ENCODE measurements at regions not wholly inside any gene's neighbourhood (a gene's known extent, or its start where the extent isn't known, plus 50 kb on each side); places are given as distances from the start of the nearest gene placed in this dataset.
"Not testable (repeated sequence)": the region's sequence is repeated elsewhere in the genome, so short reads cannot be mapped to it uniquely, and the experiment has no call there.

DNA sequence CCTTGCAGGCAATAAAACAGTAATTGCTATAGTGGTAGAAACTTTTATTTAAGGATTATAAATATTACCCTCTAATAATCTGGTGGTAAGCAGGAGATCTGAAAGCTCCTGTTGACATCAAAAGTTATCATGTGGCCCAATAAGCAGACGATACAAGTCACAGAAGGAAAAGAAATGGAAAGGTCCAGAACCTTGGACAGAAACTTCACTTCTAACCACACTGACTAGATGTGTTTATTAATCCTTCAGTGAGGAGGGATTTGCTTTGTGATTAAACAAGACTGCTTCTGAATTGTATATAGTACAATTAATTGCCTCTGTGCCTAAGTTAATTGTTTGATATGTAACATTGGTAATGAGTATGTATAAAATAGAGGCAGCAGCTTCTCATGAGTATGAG lies 652.7 kb upstream of the MIS18BP1 start:
- no CpG with 5 or more reads among the region's 1 CpG for WGBS (ENCODE audit: insufficient coverage)
- no peaks in the 10 kb centered on the region for H3K27me3 ChIP-seq (replicated peaks in 2 of 5; ENCODE audit: control insufficient read depth in 4 of 5, insufficient read depth in 5 of 5, low read length in 4 of 5)
- ChIA-PET POLR2A (no interaction called here), CTCF (interaction anchor here (0.8 kb wide), 1 partner anchor 9 kb away, joined by 3 read pairs; no protein-coding TSS in a partner anchor)
- no peaks in the 10 kb centered on the region for H3K36me3 ChIP-seq (ENCODE audit: control insufficient read depth in 4 of 4, insufficient read depth in 4 of 4, low read length in 3 of 4)
- peaks cover 0 to 4% (median 0%) of the 10 kb centered on the region in 5 experiments for H3K9me3 ChIP-seq (ENCODE audit: control extremely low read depth in 1 of 5, control insufficient read depth in 4 of 5, insufficient read depth in 2 of 5, low read depth in 1 of 5, low read length in 4 of 5)
- no peak overlapping the region for H3K4me3 ChIP-seq (ENCODE audit: control insufficient read depth in 1 of 7, extremely low read depth in 1 of 7, insufficient read depth in 4 of 7, low read depth in 2 of 7, low read length in 6 of 7)
- no peaks in the 10 kb centered on the region for H3K4me1 ChIP-seq (ENCODE audit: control extremely low read depth in 1 of 4, control insufficient read depth in 4 of 4, insufficient read depth in 4 of 4, low read length in 3 of 4)
- no peak for DNase-seq
- H3K27ac ChIP-seq (ENCODE audit: insufficient read depth in 1 of 2, low read depth in 1 of 2, low read length in 2 of 2, poor library complexity in 1 of 2, severe bottlenecking in 2 of 2), result no peak overlapping the region

- no peak overlapping the region for H3K27ac ChIP-seq (ENCODE audit: insufficient read depth in 1 of 2, low read depth in 1 of 2, low read length in 2 of 2, poor library complexity in 1 of 2, severe bottlenecking in 2 of 2)
- no peaks in the 10 kb centered on the region for H3K9me3 ChIP-seq (ENCODE audit: control extremely low read depth in 1 of 5, control insufficient read depth in 4 of 5, insufficient read depth in 2 of 5, low read depth in 1 of 5, low read length in 4 of 5)
- ChIA-PET CTCF (no interaction called here), POLR2A (no interaction called here)
- H3K4me1 ChIP-seq (ENCODE audit: control extremely low read depth in 1 of 4, control insufficient read depth in 4 of 4, insufficient read depth in 4 of 4, low read length in 3 of 4), result no peaks in the 10 kb centered on the region
- WGBS (ENCODE audit: insufficient coverage), result no CpG with 5 or more reads among the region's 1 CpG
- no peaks in the 10 kb centered on the region for H3K27me3 ChIP-seq (replicated peaks in 2 of 5; ENCODE audit: control insufficient read depth in 4 of 5, insufficient read depth in 5 of 5, low read length in 4 of 5)
- DNase-seq, result no peak
- H3K36me3 ChIP-seq (ENCODE audit: control insufficient read depth in 4 of 4, insufficient read depth in 4 of 4, low read length in 3 of 4), result no peaks in the 10 kb centered on the region
- H3K4me3 ChIP-seq (ENCODE audit: control insufficient read depth in 1 of 7, extremely low read depth in 1 of 7, insufficient read depth in 4 of 7, low read depth in 2 of 7, low read length in 6 of 7), result no peak overlapping the region
Measured at GRCh38 chr14:45904314-45904713, 651.3 kb upstream of the MIS18BP1 start.

DNA sequence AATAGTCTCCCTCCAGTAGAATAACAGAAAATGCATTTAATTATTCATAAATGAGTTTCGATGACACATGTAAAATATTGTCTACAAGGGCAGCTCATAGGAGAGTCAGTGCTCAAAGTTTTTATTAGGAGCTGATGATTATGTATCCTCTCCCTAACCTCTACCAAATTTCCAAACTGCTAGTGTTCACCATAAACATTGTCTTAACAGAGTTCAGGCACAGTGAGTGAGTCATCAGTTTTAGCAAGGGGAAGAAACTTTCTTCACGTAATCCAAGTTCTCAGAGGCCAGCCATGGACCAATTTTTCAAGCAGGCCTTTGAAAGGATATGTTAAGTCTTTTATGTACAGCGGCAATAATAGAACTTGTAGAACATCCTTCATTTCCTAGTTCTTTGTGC lies 649.2 kb upstream of the MIS18BP1 start:
- ChIA-PET CTCF (no interaction called here), POLR2A (no interaction called here)
- Histone ChIP-seq H3K4me3 (ENCODE audit: control insufficient read depth in 1 of 7, extremely low read depth in 1 of 7, insufficient read depth in 4 of 7, low read depth in 2 of 7, low read length in 6 of 7) (no peak overlapping the region), H3K9me3 (ENCODE audit: control extremely low read depth in 1 of 5, control insufficient read depth in 4 of 5, insufficient read depth in 2 of 5, low read depth in 1 of 5, low read length in 4 of 5) (no peaks in the 10 kb centered on the region), H3K4me1 (ENCODE audit: control extremely low read depth in 1 of 4, control insufficient read depth in 4 of 4, insufficient read depth in 4 of 4, low read length in 3 of 4) (no peaks in the 10 kb centered on the region), H3K36me3 (ENCODE audit: control insufficient read depth in 4 of 4, insufficient read depth in 4 of 4, low read length in 3 of 4) (no peaks in the 10 kb centered on the region), H3K27me3 (replicated peaks in 2 of 5; ENCODE audit: control insufficient read depth in 4 of 5, insufficient read depth in 5 of 5, low read length in 4 of 5) (no peaks in the 10 kb centered on the region), H3K27ac (ENCODE audit: insufficient read depth in 1 of 2, low read depth in 1 of 2, low read length in 2 of 2, poor library complexity in 1 of 2, severe bottlenecking in 2 of 2) (no peak overlapping the region)
- no peak for DNase-seq
- WGBS (ENCODE audit: insufficient coverage), result no CpG with 5 or more reads among the region's 3 CpGs

- no peaks in the 10 kb centered on the region for H3K27me3 ChIP-seq (replicated peaks in 2 of 5; ENCODE audit: control insufficient read depth in 4 of 5, insufficient read depth in 5 of 5, low read length in 4 of 5)
- ChIA-PET CTCF (interaction anchor here (0.6 kb wide), 1 partner anchor 8 kb away, joined by 3 read pairs; no protein-coding TSS in a partner anchor), POLR2A (no interaction called here)
- H3K4me3 ChIP-seq (ENCODE audit: control insufficient read depth in 1 of 7, extremely low read depth in 1 of 7, insufficient read depth in 4 of 7, low read depth in 2 of 7, low read length in 6 of 7), result no peak overlapping the region
- no peaks in the 10 kb centered on the region for H3K9me3 ChIP-seq (ENCODE audit: control extremely low read depth in 1 of 5, control insufficient read depth in 4 of 5, insufficient read depth in 2 of 5, low read depth in 1 of 5, low read length in 4 of 5)
- H3K4me1 ChIP-seq (ENCODE audit: control extremely low read depth in 1 of 4, control insufficient read depth in 4 of 4, insufficient read depth in 4 of 4, low read length in 3 of 4), result no peaks in the 10 kb centered on the region
- no CpG with 5 or more reads among the region's 3 CpGs for WGBS (ENCODE audit: insufficient coverage)
- no peak for DNase-seq
- H3K27ac ChIP-seq (ENCODE audit: insufficient read depth in 1 of 2, low read depth in 1 of 2, low read length in 2 of 2, poor library complexity in 1 of 2, severe bottlenecking in 2 of 2), result no peak overlapping the region
- no peaks in the 10 kb centered on the region for H3K36me3 ChIP-seq (ENCODE audit: control insufficient read depth in 4 of 4, insufficient read depth in 4 of 4, low read length in 3 of 4)
Measured at GRCh38 chr14:45897439-45897838, 644.4 kb upstream of the MIS18BP1 start.

GRCh38 chr14:45893127-45893526 lies 640.1 kb upstream of the MIS18BP1 start:
- ChIA-PET POLR2A (no interaction called here), CTCF (no interaction called here)
- no peak overlapping the region for H3K4me3 ChIP-seq (ENCODE audit: control insufficient read depth in 1 of 7, extremely low read depth in 1 of 7, insufficient read depth in 4 of 7, low read depth in 2 of 7, low read length in 6 of 7)
- H3K4me1 ChIP-seq (ENCODE audit: control extremely low read depth in 1 of 4, control insufficient read depth in 4 of 4, insufficient read depth in 4 of 4, low read length in 3 of 4), result no peaks in the 10 kb centered on the region
- H3K27ac ChIP-seq (ENCODE audit: insufficient read depth in 1 of 2, low read depth in 1 of 2, low read length in 2 of 2, poor library complexity in 1 of 2, severe bottlenecking in 2 of 2), result no peak overlapping the region
- H3K27me3 ChIP-seq (replicated peaks in 2 of 5; ENCODE audit: control insufficient read depth in 4 of 5, insufficient read depth in 5 of 5, low read length in 4 of 5), result no peaks in the 10 kb centered on the region
- no peak for DNase-seq
- no CpG with 5 or more reads among the region's 3 CpGs for WGBS (ENCODE audit: insufficient coverage)
- H3K9me3 ChIP-seq (ENCODE audit: control extremely low read depth in 1 of 5, control insufficient read depth in 4 of 5, insufficient read depth in 2 of 5, low read depth in 1 of 5, low read length in 4 of 5), result no peaks in the 10 kb centered on the region
- no peaks in the 10 kb centered on the region for H3K36me3 ChIP-seq (ENCODE audit: control insufficient read depth in 4 of 4, insufficient read depth in 4 of 4, low read length in 3 of 4)

DNA sequence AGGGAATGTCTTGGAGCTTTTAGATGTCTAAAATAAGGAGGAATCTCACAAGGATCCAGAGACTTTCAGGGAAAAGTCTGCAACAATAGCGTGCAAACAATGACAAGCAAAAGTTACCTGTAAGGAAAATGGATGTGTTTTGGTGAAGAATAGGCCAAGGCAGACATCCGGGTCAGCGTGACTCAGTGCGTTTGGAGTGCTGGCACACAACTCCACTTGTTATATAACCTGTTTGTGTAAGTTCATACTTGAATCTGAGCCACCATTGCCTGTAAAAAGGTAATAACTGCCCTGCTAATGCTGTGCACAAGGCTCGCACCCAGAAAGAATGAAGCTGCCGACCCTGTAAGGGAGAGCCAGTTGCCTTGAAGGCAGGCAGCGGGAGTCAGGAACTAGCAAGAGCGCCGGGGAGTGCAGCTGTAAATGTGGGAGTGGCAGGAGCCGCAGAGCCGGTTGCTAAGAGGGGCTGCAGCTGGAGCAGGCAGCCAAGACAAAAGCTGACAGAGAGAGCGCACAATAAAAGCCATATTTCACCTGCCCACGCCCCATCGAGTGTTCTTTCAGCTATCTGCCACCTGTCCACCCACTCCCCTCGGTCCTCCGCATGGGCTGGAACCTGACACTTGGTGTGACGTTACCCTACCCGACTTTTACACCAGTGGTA lies 638.5 kb upstream of the MIS18BP1 start:
- Histone ChIP-seq H3K27me3 (replicated peaks in 2 of 5; ENCODE audit: control insufficient read depth in 4 of 5, insufficient read depth in 5 of 5, low read length in 4 of 5) (no peaks in the 10 kb centered on the region), H3K4me1 (ENCODE audit: control extremely low read depth in 1 of 4, control insufficient read depth in 4 of 4, insufficient read depth in 4 of 4, low read length in 3 of 4) (no peaks in the 10 kb centered on the region), H3K27ac (ENCODE audit: insufficient read depth in 1 of 2, low read depth in 1 of 2, low read length in 2 of 2, poor library complexity in 1 of 2, severe bottlenecking in 2 of 2) (no peak overlapping the region), H3K4me3 (ENCODE audit: control insufficient read depth in 1 of 7, extremely low read depth in 1 of 7, insufficient read depth in 4 of 7, low read depth in 2 of 7, low read length in 6 of 7) (no peak overlapping the region), H3K36me3 (ENCODE audit: control insufficient read depth in 4 of 4, insufficient read depth in 4 of 4, low read length in 3 of 4) (no peaks in the 10 kb centered on the region), H3K9me3 (ENCODE audit: control extremely low read depth in 1 of 5, control insufficient read depth in 4 of 5, insufficient read depth in 2 of 5, low read depth in 1 of 5, low read length in 4 of 5) (no peaks in the 10 kb centered on the region)
- POLR2A ChIA-PET, result no interaction called here
- no peak for DNase-seq
- 82% methylated on average over 17 of the region's 18 CpGs for WGBS (ENCODE audit: insufficient coverage)
- CTCF ChIA-PET, result no interaction called here

- CTCF ChIA-PET; DNase-seq; H3K27ac ChIP-seq (ENCODE audit: insufficient read depth in 1 of 2, low read depth in 1 of 2, low read length in 2 of 2, poor library complexity in 1 of 2, severe bottlenecking in 2 of 2); H3K4me1 ChIP-seq (ENCODE audit: control extremely low read depth in 1 of 4, control insufficient read depth in 4 of 4, insufficient read depth in 4 of 4, low read length in 3 of 4); H3K27me3 ChIP-seq (replicated peaks in 2 of 5; ENCODE audit: control insufficient read depth in 4 of 5, insufficient read depth in 5 of 5, low read length in 4 of 5); H3K36me3 ChIP-seq (ENCODE audit: control insufficient read depth in 4 of 4, insufficient read depth in 4 of 4, low read length in 3 of 4); POLR2A ChIA-PET; H3K4me3 ChIP-seq (ENCODE audit: control insufficient read depth in 1 of 7, extremely low read depth in 1 of 7, insufficient read depth in 4 of 7, low read depth in 2 of 7, low read length in 6 of 7); H3K9me3 ChIP-seq (ENCODE audit: control extremely low read depth in 1 of 5, control insufficient read depth in 4 of 5, insufficient read depth in 2 of 5, low read depth in 1 of 5, low read length in 4 of 5): not testable (repeated sequence)
- 90% methylated on average over 26 of the region's 28 CpGs for WGBS (ENCODE audit: insufficient coverage)
Measured at GRCh38 chr14:45888766-45889285, 635.8 kb upstream of the MIS18BP1 start.
